SK-MEL-5 (cell line): ENCODE measurements at regions not wholly inside any gene's neighbourhood (a gene's known extent, or its start where the extent isn't known, plus 50 kb on each side); places are given as distances from the start of the nearest gene placed in this dataset.
A peak's percentile ranks its signal among the peaks of the same experiment; 100 is the strongest.
"Not testable (repeated sequence)": the region's sequence is repeated elsewhere in the genome, so short reads cannot be mapped to it uniquely, and the experiment has no call there.

Source experiments
- DNase-seq: peaks from one replicate; pipeline ENCODE4 v3.0.0-alpha.2; 2016; ENCODE audit warnings: low read depth, low spot score
- in situ Hi-C: cut with HindIII; loops from 2 replicates; pipeline ENCODE4 v1.10.0; 2016; ENCODE audit warnings: low sequenced_read_pairs, high pct_unique_total_duplicates, low pct_unique_long_range_greater_than_20kb

- in situ Hi-C loops, result no loop called here
- no peak for DNase-seq
Observed at GRCh38 chr3:147119346-147119745, 287.0 kb downstream of the ZIC4 start.

GRCh38 chr3:147118611-147119010, 287.7 kb downstream of the ZIC4 start:
- no peak for DNase-seq
- in situ Hi-C loops, result no loop called here

- in situ Hi-C loops, result no loop called here
- no peak for DNase-seq
Observed at GRCh38 chr3:147117631-147118030, 288.7 kb downstream of the ZIC4 start.

GRCh38 chr3:147113293-147114044, 292.9 kb downstream of the ZIC4 start:
- in situ Hi-C loops, result no loop called here
- peak; percentile 66 for DNase-seq

GRCh38 chr3:147099076-147099475, 307.3 kb downstream of the ZIC4 start:
- in situ Hi-C loops, result no loop called here
- DNase-seq, result no peak

GRCh38 chr3:147090461-147090860, 315.9 kb downstream of the ZIC4 start:
- no peak for DNase-seq
- in situ Hi-C loops, result no loop called here

GRCh38 chr3:147089286-147089685, 317.1 kb downstream of the ZIC4 start:
- DNase-seq, result no peak
- in situ Hi-C loops, result no loop called here

GRCh38 chr3:147059500-147059899, 346.8 kb downstream of the ZIC4 start:
- DNase-seq, in situ Hi-C loops: not testable (repeated sequence)

- in situ Hi-C loops, result no loop called here
- DNase-seq, result no peak
Observed at GRCh38 chr3:147049821-147050220, 356.5 kb downstream of the ZIC4 start.

GRCh38 chr3:147049305-147049704, 357.0 kb downstream of the ZIC4 start:
- in situ Hi-C loops, result no loop called here
- DNase-seq, result no peak

- no peak for DNase-seq
- in situ Hi-C loops, result no loop called here
Observed at GRCh38 chr3:147046916-147047315, 359.4 kb downstream of the ZIC4 start.

- DNase-seq, result no peak
Observed at GRCh38 chr3:147038481-147038880, 367.9 kb downstream of the ZIC4 start.

GRCh38 chr3:147034359-147034758, 372.0 kb downstream of the ZIC4 start:
- in situ Hi-C loops, result no loop called here
- no peak for DNase-seq

More at GRCh38 chr3:147038481-147038880, 367.9 kb downstream of the ZIC4 start:
- in situ Hi-C loops, result no loop called here

- in situ Hi-C loops, result no loop called here
- DNase-seq, result no peak
Observed at GRCh38 chr3:147030274-147030673, 376.1 kb downstream of the ZIC4 start.

GRCh38 chr3:147015334-147015733, 391.0 kb downstream of the ZIC4 start:
- in situ Hi-C loops, result no loop called here
- DNase-seq, result no peak

- in situ Hi-C loops, result no loop called here
- DNase-seq, result no peak
Observed at GRCh38 chr3:147008886-147009285, 397.5 kb downstream of the ZIC4 start.

GRCh38 chr3:147008458-147008857, 397.9 kb downstream of the ZIC4 start:
- no peak for DNase-seq
- in situ Hi-C loops, result no loop called here

GRCh38 chr3:147007736-147008245, 398.6 kb downstream of the ZIC4 start:
- in situ Hi-C loops, result no loop called here
- no peak for DNase-seq

GRCh38 chr3:147002721-147003120, 397.6 kb upstream of the PLSCR5 start:
- in situ Hi-C loops, result no loop called here
- DNase-seq, result no peak
